T-cell (primary cell): ENCODE measurements at regions not wholly inside any gene's neighbourhood (a gene's known extent, or its start where the extent isn't known, plus 50 kb on each side); places are given as distances from the start of the nearest gene placed in this dataset.

ENCODE experiments used
- ATAC-seq, 4 experiments: fragments of 200-7000 bp in 3 of 4; fragments of 150-1000 bp in 1 of 4; cut with Tn5 transposase; replicated peaks in 1 of 4; 1 replicate in 3 of 4; 2 replicates in 1 of 4; pipeline ENCODE4 v1.10.0; 2021; ENCODE audit warnings: moderate library complexity in 3 of 4, mild to moderate bottlenecking in 2 of 4, moderate number of reproducible peaks in 1 of 4
- CTCF ChIA-PET, 2 donors: fragments of 300-600 bp; sonication (Branson Sonifier 250); formaldehyde crosslinking; loops; one replicate each; lab custom pipeline; 2022; ENCODE audit warnings: antibody characterized with exemption in 2 of 2; lab: Charles Lee
- POLR2A ChIA-PET, 2 donors: fragments of 300-600 bp; sonication (Branson Sonifier 250); formaldehyde crosslinking; loops; one replicate each; lab custom pipeline; 2022; ENCODE audit warnings: antibody characterized with exemption in 2 of 2; lab: Charles Lee
- DNase-seq, 35 experiments: peaks; one replicate each; pipeline versions ENCODE4 v3.0.0 to v3.0.0-alpha.2; 2013 to 2023
- H3K27ac ChIP-seq: one replicate; pipeline ENCODE4 v1.5.1; 2013; ENCODE audit warnings: low read length
- H3K27me3 ChIP-seq, 2 experiments: replicated peaks in 1 of 2; 1 replicate in 1 of 2; 2 replicates in 1 of 2; pipeline versions ENCODE4 v1.6.1 to v1.7.0; 2013; ENCODE audit warnings: low read length in 1 of 2, mixed read lengths in 1 of 2; ENCODE audit not compliant: control insufficient read depth in 2 of 2, insufficient read depth in 2 of 2; ENCODE audit errors: extremely low read depth in 1 of 2
- H3K36me3 ChIP-seq, 2 donors: 1 replicate in 1 of 2; 2 replicates in 1 of 2; pipeline versions ENCODE4 v1.6.1 to v1.7.0; 2013; ENCODE audit warnings: low read length in 1 of 2; ENCODE audit not compliant: control insufficient read depth in 2 of 2, insufficient read depth in 1 of 2; ENCODE audit errors: extremely low read depth in 1 of 2
- H3K4me1 ChIP-seq, 2 experiments: 1 replicate in 1 of 2; 2 replicates in 1 of 2; pipeline versions ENCODE4 v1.6.1 to v1.7.0; 2013; ENCODE audit warnings: low read length in 2 of 2, mixed read lengths in 1 of 2; ENCODE audit not compliant: insufficient read depth in 2 of 2, control insufficient read depth in 1 of 2; ENCODE audit errors: extremely low read depth in 1 of 2
- H3K4me3 ChIP-seq, 2 donors: 1 replicate in 1 of 2; 2 replicates in 1 of 2; pipeline versions ENCODE4 v1.5.1 to v1.7.0; 2013; ENCODE audit warnings: mild to moderate bottlenecking in 2 of 2, low read length in 1 of 2, moderate library complexity in 1 of 2; ENCODE audit not compliant: control insufficient read depth in 1 of 2; ENCODE audit errors: extremely low read depth in 1 of 2
- H3K9me3 ChIP-seq: 2 replicates; pipeline ENCODE4 v1.7.0; 2013
- H3K27ac Mint-ChIP-seq, 2 donors: one replicate each; pipeline ENCODE4 v1.8.0; 2020 to 2021; ENCODE audit warnings: mild to moderate bottlenecking in 2 of 2, mixed read lengths in 2 of 2
- H3K27me3 Mint-ChIP-seq, 2 donors: one replicate each; pipeline ENCODE4 v1.8.0; 2021 to 2022; ENCODE audit warnings: mixed read lengths in 2 of 2
- H3K36me3 Mint-ChIP-seq: one replicate; pipeline ENCODE4 v1.8.0; 2021; ENCODE audit warnings: mixed read lengths
- H3K4me1 Mint-ChIP-seq, 3 donors: one replicate each; pipeline ENCODE4 v1.8.0; 2020 to 2022; ENCODE audit warnings: mixed read lengths in 3 of 3, mild to moderate bottlenecking in 1 of 3
- H3K4me3 Mint-ChIP-seq, 3 donors: one replicate each; pipeline ENCODE4 v1.8.0; 2020 to 2022; ENCODE audit warnings: mild to moderate bottlenecking in 3 of 3, mixed read lengths in 3 of 3, moderate library complexity in 3 of 3
- H3K9me3 Mint-ChIP-seq, 3 donors: one replicate each; pipeline ENCODE4 v1.8.0; 2020 to 2022; ENCODE audit warnings: mixed read lengths in 3 of 3
- WGBS: methylation state at CpG from one replicate; pipeline ENCODE4 v1.1.5; 2013; ENCODE audit warnings: missing lambda C conversion rate; ENCODE audit not compliant: insufficient coverage; 5-methylcytosine and 5-hydroxymethylcytosine counted together

GRCh38 chr7:33687625-33688024 is 217.7 kb upstream of the BMPER start:
- H3K9me3 Mint-ChIP-seq, result peaks cover 5 to 22% (median 11%) of the 10 kb centered on the region in 3 donors
- H3K4me3 Mint-ChIP-seq, result no peak overlapping the region
- no peaks in the 10 kb centered on the region for H3K9me3 ChIP-seq
- no peak for DNase-seq
- ATAC-seq, result no peak
- no peaks in the 10 kb centered on the region for H3K4me1 ChIP-seq
- H3K27ac Mint-ChIP-seq, result no peak overlapping the region
- no peaks in the 10 kb centered on the region for H3K27me3 Mint-ChIP-seq
- H3K27me3 ChIP-seq, result no peaks in the 10 kb centered on the region
- no peaks in the 10 kb centered on the region for H3K4me1 Mint-ChIP-seq
- CTCF ChIA-PET, result no interaction called here
- H3K36me3 ChIP-seq, result no peaks in the 10 kb centered on the region
- no peak overlapping the region for H3K4me3 ChIP-seq
- WGBS, result 100% methylated on average over 1 of the region's 3 CpGs
- H3K27ac ChIP-seq, result no peak overlapping the region
- peaks cover 52% of the 10 kb centered on the region for H3K36me3 Mint-ChIP-seq
- POLR2A ChIA-PET, result no interaction called here

DNA sequence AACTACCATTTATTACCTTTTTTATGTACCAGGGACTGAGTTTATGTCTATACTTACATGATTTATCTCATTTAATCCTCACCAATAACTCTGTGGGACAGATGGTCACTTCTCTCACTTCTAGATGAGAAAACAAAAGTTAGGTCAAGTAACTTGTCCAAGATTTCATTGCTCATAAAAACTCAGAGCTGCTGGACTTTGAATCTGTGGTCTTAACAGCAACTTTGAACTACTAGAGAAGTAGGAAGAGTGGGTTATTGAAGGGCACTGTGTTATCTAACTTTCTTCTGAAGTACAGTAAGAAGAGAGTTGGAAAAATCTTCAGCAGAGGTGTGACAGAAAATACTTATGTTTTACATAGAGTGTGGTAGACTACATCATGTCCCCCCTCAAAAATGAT is 214.2 kb upstream of the BMPER start:
- DNase-seq (no peak), ATAC-seq (no peak)
- no peaks in the 10 kb centered on the region for H3K27me3 ChIP-seq
- no peak overlapping the region for H3K27ac Mint-ChIP-seq
- H3K4me3 Mint-ChIP-seq, result no peak overlapping the region
- no peak overlapping the region for H3K27ac ChIP-seq
- H3K4me1 Mint-ChIP-seq, result no peaks in the 10 kb centered on the region
- ChIA-PET POLR2A (interaction anchor here in 1 of 2 donors (0.6 kb wide), 1 partner anchor 172 kb away, joined by 4 read pairs; no protein-coding TSS in a partner anchor), CTCF (no interaction called here)
- H3K36me3 ChIP-seq, result no peaks in the 10 kb centered on the region
- H3K36me3 Mint-ChIP-seq, result peaks cover 40% of the 10 kb centered on the region
- no peaks in the 10 kb centered on the region for H3K4me1 ChIP-seq
- no peaks in the 10 kb centered on the region for H3K27me3 Mint-ChIP-seq
- H3K9me3 ChIP-seq, result no peaks in the 10 kb centered on the region
- peaks cover 2 to 19% (median 11%) of the 10 kb centered on the region in 3 donors for H3K9me3 Mint-ChIP-seq
- no peak overlapping the region for H3K4me3 ChIP-seq

DNA sequence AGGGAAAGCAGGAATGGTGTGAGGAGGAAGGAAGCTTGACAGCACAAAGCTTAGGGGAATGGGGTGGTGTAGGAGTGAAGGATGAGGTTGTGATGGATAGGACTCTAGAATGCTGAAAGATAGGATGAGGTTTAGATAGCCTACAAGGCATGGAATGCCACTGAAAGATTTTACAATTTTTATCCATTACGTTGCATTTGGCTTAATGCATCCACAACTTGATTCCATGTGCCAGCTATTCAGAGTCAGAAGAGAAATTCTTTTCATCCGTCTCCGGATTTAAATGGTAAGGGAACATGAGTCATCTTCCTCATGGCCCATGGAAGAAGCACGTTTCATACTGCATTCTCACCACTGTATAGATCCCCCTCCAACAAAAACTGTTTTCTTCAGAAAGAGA is 212.4 kb upstream of the BMPER start:
- ATAC-seq (no peak), DNase-seq (no peak)
- no peak overlapping the region for H3K27ac Mint-ChIP-seq
- ChIA-PET POLR2A (no interaction called here), CTCF (no interaction called here)
- Histone ChIP-seq H3K4me1 (no peaks in the 10 kb centered on the region), H3K27me3 (no peaks in the 10 kb centered on the region), H3K9me3 (no peaks in the 10 kb centered on the region), H3K27ac (no peak overlapping the region), H3K36me3 (no peaks in the 10 kb centered on the region), H3K4me3 (no peak overlapping the region)
- no peaks in the 10 kb centered on the region for H3K27me3 Mint-ChIP-seq
- H3K4me1 Mint-ChIP-seq, result no peaks in the 10 kb centered on the region
- peaks cover 2 to 20% (median 11%) of the 10 kb centered on the region in 3 donors for H3K9me3 Mint-ChIP-seq
- no CpG with 5 or more reads among the region's 4 CpGs for WGBS
- H3K4me3 Mint-ChIP-seq, result no peak overlapping the region
- H3K36me3 Mint-ChIP-seq, result peaks cover 33% of the 10 kb centered on the region

- no peak for ATAC-seq
These were observed 211.3 kb upstream of the BMPER start for GRCh38 chr7:33694006-33694405.

GRCh38 chr7:33697616-33698015 is 207.7 kb upstream of the BMPER start:
- POLR2A ChIA-PET, result no interaction called here
- no peaks in the 10 kb centered on the region for H3K9me3 ChIP-seq

More at GRCh38 chr7:33694006-33694405, 211.3 kb upstream of the BMPER start:
- Mint-ChIP-seq H3K4me3 (no peak overlapping the region), H3K9me3 (peaks cover 0 to 27% (median 15%) of the 10 kb centered on the region in 3 donors), H3K4me1 (no peaks in the 10 kb centered on the region), H3K27me3 (no peaks in the 10 kb centered on the region), H3K27ac (no peak overlapping the region), H3K36me3 (peaks cover 31% of the 10 kb centered on the region)
- Histone ChIP-seq H3K27me3 (no peaks in the 10 kb centered on the region), H3K36me3 (no peaks in the 10 kb centered on the region), H3K4me1 (no peaks in the 10 kb centered on the region), H3K4me3 (no peak overlapping the region), H3K27ac (no peak overlapping the region), H3K9me3 (no peaks in the 10 kb centered on the region)
- WGBS, result no CpG with 5 or more reads among the region's 2 CpGs
- ChIA-PET CTCF (no interaction called here), POLR2A (no interaction called here)
- DNase-seq, result no peak

DNA sequence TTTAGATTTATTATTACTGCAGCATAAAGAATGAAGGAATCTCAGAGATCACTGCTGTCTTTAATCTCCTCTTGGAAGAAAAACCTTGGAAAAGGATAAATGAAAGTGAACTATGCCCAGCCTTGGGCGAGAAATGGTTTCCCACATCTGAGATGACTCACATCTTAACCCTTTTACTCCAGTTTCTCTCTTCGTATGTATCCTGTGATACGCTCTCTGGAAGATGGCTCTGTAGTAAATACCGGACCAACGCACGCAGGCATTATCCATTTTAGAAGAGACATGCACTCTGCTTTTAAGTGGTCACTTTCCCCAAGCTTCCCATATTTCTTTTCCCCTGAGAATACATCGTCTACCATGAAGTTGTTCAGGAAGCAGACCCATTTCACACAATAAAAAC is 207.3 kb upstream of the BMPER start:
- Histone ChIP-seq H3K4me3 (no peak overlapping the region), H3K36me3 (no peaks in the 10 kb centered on the region), H3K27me3 (no peaks in the 10 kb centered on the region), H3K4me1 (no peaks in the 10 kb centered on the region), H3K9me3 (no peaks in the 10 kb centered on the region), H3K27ac (no peak overlapping the region)
- ChIA-PET POLR2A (no interaction called here), CTCF (no interaction called here)
- DNase-seq (no peak), ATAC-seq (no peak)
- H3K27ac Mint-ChIP-seq, result no peak overlapping the region
- peaks cover 36% of the 10 kb centered on the region for H3K36me3 Mint-ChIP-seq
- 92% methylated on average over 2 of the region's 7 CpGs for WGBS
- no peaks in the 10 kb centered on the region for H3K27me3 Mint-ChIP-seq
- peaks cover 31 to 46% (median 32%) of the 10 kb centered on the region in 3 donors for H3K9me3 Mint-ChIP-seq
- H3K4me3 Mint-ChIP-seq, result no peak overlapping the region
- H3K4me1 Mint-ChIP-seq, result peaks cover 0 to 1% (median 0%) of the 10 kb centered on the region in 3 donors

More at GRCh38 chr7:33697616-33698015, 207.7 kb upstream of the BMPER start:
- CTCF ChIA-PET, result no interaction called here
- Mint-ChIP-seq H3K27me3 (no peaks in the 10 kb centered on the region), H3K9me3 (peaks cover 29 to 43% (median 32%) of the 10 kb centered on the region in 3 donors), H3K36me3 (peaks cover 34% of the 10 kb centered on the region), H3K4me1 (no peaks in the 10 kb centered on the region), H3K4me3 (no peak overlapping the region), H3K27ac (no peak overlapping the region)
- H3K36me3 ChIP-seq, result no peaks in the 10 kb centered on the region
- no peak overlapping the region for H3K27ac ChIP-seq
- WGBS, result no CpG with 5 or more reads among the region's 3 CpGs
- H3K27me3 ChIP-seq, result no peaks in the 10 kb centered on the region
- H3K4me3 ChIP-seq, result no peak overlapping the region
- no peaks in the 10 kb centered on the region for H3K4me1 ChIP-seq
- DNase-seq (no peak), ATAC-seq (no peak)

GRCh38 chr7:33698692-33699128 is 206.6 kb upstream of the BMPER start:
- H3K27ac ChIP-seq, result no peak overlapping the region
- H3K9me3 Mint-ChIP-seq, result peaks cover 32 to 50% (median 32%) of the 10 kb centered on the region in 3 donors
- H3K27me3 ChIP-seq, result no peaks in the 10 kb centered on the region
- H3K4me3 Mint-ChIP-seq, result no peak overlapping the region
- no peaks in the 10 kb centered on the region for H3K36me3 ChIP-seq
- POLR2A ChIA-PET, result no interaction called here
- no peak overlapping the region for H3K27ac Mint-ChIP-seq
- H3K4me1 Mint-ChIP-seq, result peaks cover 0 to 2% (median 0%) of the 10 kb centered on the region in 3 donors
- no peaks in the 10 kb centered on the region for H3K9me3 ChIP-seq
- no peak for DNase-seq
- 100% methylated on average over 1 of the region's 6 CpGs for WGBS
- no peaks in the 10 kb centered on the region for H3K4me1 ChIP-seq
- no peak for ATAC-seq
- H3K36me3 Mint-ChIP-seq, result peaks cover 37% of the 10 kb centered on the region
- H3K27me3 Mint-ChIP-seq, result no peaks in the 10 kb centered on the region
- CTCF ChIA-PET, result no interaction called here
- no peak overlapping the region for H3K4me3 ChIP-seq
